Spleen (tissue), 7 donors: ENCODE measurements at regions not wholly inside any gene's neighbourhood (a gene's known extent, or its start where the extent isn't known, plus 50 kb on each side); places are given as distances from the start of the nearest gene placed in this dataset.

Source experiments
- POLR2A ChIP-seq, 3 donors: fragments of 450-650 bp; IDR thresholded peaks; one replicate each; pipeline ENCODE4 v1.5.1; 2017; ENCODE audit warnings: antibody characterized with exemption in 3 of 3, mild to moderate bottlenecking in 1 of 3
- TF ChIP-seq, protein P1 (sequence below), 11 experiments: fragments of 200-600 bp in 7 of 11; fragments of 450-650 bp in 4 of 11; sonication (generic) in 4 of 11; IDR thresholded peaks in 8 of 11; conservative IDR thresholded peaks in 3 of 11; 1 replicate in 7 of 11; 2 replicates in 4 of 11; pipeline versions ENCODE4 v1.4.0 to v1.8.0; 2016 to 2021; ENCODE audit warnings: antibody characterized with exemption in 11 of 11, inconsistent platforms in 4 of 11, mild to moderate bottlenecking in 1 of 11
- donor health status: DM: no; HTN: no; CAD: no; lungs with moderate emphysema.
- donor health status: DM: no; HTN: no; CAD: no.
- donor health status: DM: no; HTN: no; CAD: no.

DNA sequence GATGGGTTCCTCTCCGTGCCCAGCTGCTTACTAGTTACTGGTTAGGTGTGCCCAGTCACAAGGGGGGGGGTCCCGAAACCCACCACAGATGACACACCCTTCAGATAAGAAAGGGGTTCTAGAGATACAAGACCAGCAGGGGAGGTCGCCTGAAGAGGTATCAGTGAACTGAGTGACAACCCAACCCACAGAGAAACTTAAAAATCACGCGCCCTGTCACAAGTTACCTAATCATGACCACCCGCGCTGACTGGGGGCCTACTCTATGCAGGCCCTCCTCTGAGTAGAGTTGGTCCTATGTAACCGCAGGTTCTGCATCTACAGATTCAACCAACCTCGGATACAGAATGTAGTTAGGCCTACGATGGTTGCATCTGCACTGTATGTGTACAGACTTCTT lies 210.3 kb upstream of the SFSWAP start:
- TF ChIP-seq, protein P1, sequence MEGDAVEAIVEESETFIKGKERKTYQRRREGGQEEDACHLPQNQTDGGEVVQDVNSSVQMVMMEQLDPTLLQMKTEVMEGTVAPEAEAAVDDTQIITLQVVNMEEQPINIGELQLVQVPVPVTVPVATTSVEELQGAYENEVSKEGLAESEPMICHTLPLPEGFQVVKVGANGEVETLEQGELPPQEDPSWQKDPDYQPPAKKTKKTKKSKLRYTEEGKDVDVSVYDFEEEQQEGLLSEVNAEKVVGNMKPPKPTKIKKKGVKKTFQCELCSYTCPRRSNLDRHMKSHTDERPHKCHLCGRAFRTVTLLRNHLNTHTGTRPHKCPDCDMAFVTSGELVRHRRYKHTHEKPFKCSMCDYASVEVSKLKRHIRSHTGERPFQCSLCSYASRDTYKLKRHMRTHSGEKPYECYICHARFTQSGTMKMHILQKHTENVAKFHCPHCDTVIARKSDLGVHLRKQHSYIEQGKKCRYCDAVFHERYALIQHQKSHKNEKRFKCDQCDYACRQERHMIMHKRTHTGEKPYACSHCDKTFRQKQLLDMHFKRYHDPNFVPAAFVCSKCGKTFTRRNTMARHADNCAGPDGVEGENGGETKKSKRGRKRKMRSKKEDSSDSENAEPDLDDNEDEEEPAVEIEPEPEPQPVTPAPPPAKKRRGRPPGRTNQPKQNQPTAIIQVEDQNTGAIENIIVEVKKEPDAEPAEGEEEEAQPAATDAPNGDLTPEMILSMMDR (IDR thresholded peaks at IDR 0.05 in 8 of 11, conservative IDR thresholded peaks at IDR 0.05 in 3 of 11): no peak
- no peak for TF ChIP-seq POLR2A (IDR thresholded peaks at IDR 0.05)
